EH (cell line): ENCODE measurements at regions not wholly inside any gene's neighbourhood (a gene's known extent, or its start where the extent isn't known, plus 50 kb on each side); places are given as distances from the start of the nearest gene placed in this dataset.

Source experiments
- DNase-seq: peaks from one replicate; pipeline ENCODE4 v3.0.0-alpha.2; 2015; ENCODE audit warnings: low read depth

- no peak for DNase-seq
Observed at GRCh38 chr19:27635401-27635800, 1577.5 kb downstream of the UQCRFS1 start.

GRCh38 chr19:27618006-27618405, 1594.9 kb downstream of the UQCRFS1 start:
- DNase-seq: no peak

GRCh38 chr19:27580906-27581305, 1632.0 kb downstream of the UQCRFS1 start:
- DNase-seq: no peak
